Colonic mucosa (tissue), 4 donors: ENCODE measurements at regions not wholly inside any gene's neighbourhood (a gene's known extent, or its start where the extent isn't known, plus 50 kb on each side); places are given as distances from the start of the nearest gene placed in this dataset.

Source experiments
- DNase-seq: peaks from one replicate; pipeline ENCODE4 v3.0.0-alpha.2; 2020
- H3K27ac ChIP-seq: fragments of 200-600 bp; one replicate; pipeline ENCODE4 v1.8.0; 2021
- H3K27me3 ChIP-seq: fragments of 200-600 bp; one replicate; pipeline ENCODE4 v1.8.0; 2021
- H3K36me3 ChIP-seq: fragments of 200-600 bp; one replicate; pipeline ENCODE4 v1.8.0; 2021
- H3K4me1 ChIP-seq: fragments of 200-600 bp; one replicate; pipeline ENCODE4 v1.8.0; 2021; ENCODE audit warnings: mild to moderate bottlenecking
- H3K4me3 ChIP-seq: fragments of 200-600 bp; one replicate; pipeline ENCODE4 v1.8.0; 2021
- H3K9ac ChIP-seq, 2 donors: one replicate each; pipeline ENCODE4 v1.7.0; 2013; ENCODE audit warnings: control low read depth in 2 of 2, low read depth in 2 of 2, low read length in 2 of 2
- H3K9me3 ChIP-seq: fragments of 200-600 bp; one replicate; pipeline ENCODE4 v1.8.0; 2021
- intact Hi-C: fragments of 100-400 bp; cut with DNase I; formaldehyde crosslinking; loops from one replicate; pipeline ENCODE4 v1.14.1; 2022
- TF ChIP-seq, protein P1 (sequence below): fragments of 200-600 bp; IDR thresholded peaks from one replicate; pipeline ENCODE4 v1.8.0; 2022; ENCODE audit warnings: antibody characterized with exemption, mild to moderate bottlenecking
- donor health status: healthy.
- donor health status: DM: no; HTN: no; CAD: no.
- donor health status: DM: no; HTN: no; CAD: no.

- Histone ChIP-seq H3K4me1 (no peaks in the 10 kb centered on the region), H3K27ac (no peak overlapping the region), H3K4me3 (no peak overlapping the region), H3K9ac (no peak overlapping the region), H3K36me3 (no peaks in the 10 kb centered on the region), H3K27me3 (no peaks in the 10 kb centered on the region), H3K9me3 (no peaks in the 10 kb centered on the region)
- intact Hi-C loops = no loop called here
- TF ChIP-seq, protein P1, sequence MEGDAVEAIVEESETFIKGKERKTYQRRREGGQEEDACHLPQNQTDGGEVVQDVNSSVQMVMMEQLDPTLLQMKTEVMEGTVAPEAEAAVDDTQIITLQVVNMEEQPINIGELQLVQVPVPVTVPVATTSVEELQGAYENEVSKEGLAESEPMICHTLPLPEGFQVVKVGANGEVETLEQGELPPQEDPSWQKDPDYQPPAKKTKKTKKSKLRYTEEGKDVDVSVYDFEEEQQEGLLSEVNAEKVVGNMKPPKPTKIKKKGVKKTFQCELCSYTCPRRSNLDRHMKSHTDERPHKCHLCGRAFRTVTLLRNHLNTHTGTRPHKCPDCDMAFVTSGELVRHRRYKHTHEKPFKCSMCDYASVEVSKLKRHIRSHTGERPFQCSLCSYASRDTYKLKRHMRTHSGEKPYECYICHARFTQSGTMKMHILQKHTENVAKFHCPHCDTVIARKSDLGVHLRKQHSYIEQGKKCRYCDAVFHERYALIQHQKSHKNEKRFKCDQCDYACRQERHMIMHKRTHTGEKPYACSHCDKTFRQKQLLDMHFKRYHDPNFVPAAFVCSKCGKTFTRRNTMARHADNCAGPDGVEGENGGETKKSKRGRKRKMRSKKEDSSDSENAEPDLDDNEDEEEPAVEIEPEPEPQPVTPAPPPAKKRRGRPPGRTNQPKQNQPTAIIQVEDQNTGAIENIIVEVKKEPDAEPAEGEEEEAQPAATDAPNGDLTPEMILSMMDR = no peak
- no peak for DNase-seq
Observed at GRCh38 chr3:161991901-161992540, 495.4 kb downstream of the OTOL1 start.

DNA sequence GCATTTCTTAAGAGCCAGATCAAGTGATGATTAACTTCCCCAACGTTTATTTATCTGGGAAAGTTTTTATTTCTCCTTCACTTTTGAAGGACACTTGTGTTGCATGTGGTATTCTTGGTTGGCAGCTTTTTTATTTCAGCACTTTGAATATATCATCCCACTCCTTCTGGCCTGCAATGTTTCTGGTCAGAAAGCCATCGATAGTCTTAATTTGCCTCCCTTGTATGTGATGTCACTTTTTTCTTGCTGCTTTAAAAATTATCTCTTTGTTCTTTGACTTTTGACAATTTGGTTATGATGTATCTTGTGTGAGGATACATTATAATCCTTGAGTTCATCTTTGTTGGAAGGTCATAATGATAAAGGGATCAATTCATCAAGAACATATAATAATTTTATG is 503.2 kb downstream of the OTOL1 start:
- H3K36me3 ChIP-seq = no peaks in the 10 kb centered on the region
- no peaks in the 10 kb centered on the region for H3K27me3 ChIP-seq
- H3K4me1 ChIP-seq = no peaks in the 10 kb centered on the region
- H3K4me3 ChIP-seq = no peak overlapping the region
- no peak overlapping the region for H3K9ac ChIP-seq
- H3K9me3 ChIP-seq = no peaks in the 10 kb centered on the region
- intact Hi-C loops = no loop called here
- DNase-seq = no peak
- no peak overlapping the region for H3K27ac ChIP-seq
- TF ChIP-seq, protein P1 = no peak

GRCh38 chr3:162007722-162008121 is 511.1 kb downstream of the OTOL1 start:
- no peak for DNase-seq

GRCh38 chr3:162012633-162013032 is 516.0 kb downstream of the OTOL1 start:
- no peak overlapping the region for H3K4me3 ChIP-seq
- no peaks in the 10 kb centered on the region for H3K27me3 ChIP-seq
- no peak overlapping the region for H3K27ac ChIP-seq
- no peaks in the 10 kb centered on the region for H3K9me3 ChIP-seq
- DNase-seq = no peak
- TF ChIP-seq, protein P1 = no peak
- H3K4me1 ChIP-seq = no peaks in the 10 kb centered on the region
- intact Hi-C loops = no loop called here
- no peaks in the 10 kb centered on the region for H3K36me3 ChIP-seq
- H3K9ac ChIP-seq = no peak overlapping the region

More at GRCh38 chr3:162007722-162008121, 511.1 kb downstream of the OTOL1 start:
- TF ChIP-seq, protein P1 = no peak
- no peaks in the 10 kb centered on the region for H3K9me3 ChIP-seq
- H3K27ac ChIP-seq = no peak overlapping the region
- no peak overlapping the region for H3K4me3 ChIP-seq
- H3K36me3 ChIP-seq = no peaks in the 10 kb centered on the region
- H3K4me1 ChIP-seq = no peaks in the 10 kb centered on the region
- no peak overlapping the region for H3K9ac ChIP-seq
- H3K27me3 ChIP-seq = no peaks in the 10 kb centered on the region
- intact Hi-C loops = no loop called here

GRCh38 chr3:162014284-162014683 is 517.7 kb downstream of the OTOL1 start:
- intact Hi-C loops = no loop called here
- TF ChIP-seq, protein P1 = no peak
- H3K9ac ChIP-seq = no peak overlapping the region
- no peak overlapping the region for H3K27ac ChIP-seq
- H3K36me3 ChIP-seq = no peaks in the 10 kb centered on the region
- H3K27me3 ChIP-seq = no peaks in the 10 kb centered on the region
- H3K4me1 ChIP-seq = no peaks in the 10 kb centered on the region
- H3K4me3 ChIP-seq = no peak overlapping the region
- no peak for DNase-seq
- H3K9me3 ChIP-seq = no peaks in the 10 kb centered on the region
